ENCODE measurements at regions not wholly inside any gene's neighbourhood (a gene's known extent, or its start where the extent isn't known, plus 50 kb on each side); places are given as distances from the start of the nearest gene placed in this dataset.

GRCh38 chr5:124071039-124071438 is 559.1 kb downstream of the CSNK1G3 start (continued):
- no peak for TF ChIP-seq JUND (IDR thresholded peaks at IDR 0.05; ENCODE audit: borderline replicate concordance, low read depth, low read length)
- no peak for TF ChIP-seq JUND (tag; IDR thresholded peaks at IDR 0.05; ENCODE audit: borderline replicate concordance, low read depth, low read length)

- Histone ChIP-seq H3K79me2 (ENCODE audit: control insufficient read depth, insufficient read depth, low read length) (no peaks in the 10 kb centered on the region), H3K36me3 (ENCODE audit: control insufficient read depth, insufficient read depth, low read length) (no peaks in the 10 kb centered on the region), H3K4me1 (replicated peaks in 1 of 2; ENCODE audit: control insufficient read depth in 2 of 2, insufficient read depth in 2 of 2, low read length in 2 of 2) (no peaks in the 10 kb centered on the region), H3K9me1 (ENCODE audit: control insufficient read depth, insufficient read depth, low read length) (no peaks in the 10 kb centered on the region), H3K9me3 (replicated peaks; ENCODE audit: control insufficient read depth, insufficient read depth, low read depth, low read length) (no peaks in the 10 kb centered on the region), H2AFZ (ENCODE audit: low read depth, low read length) (no peak overlapping the region), H4K20me1 (replicated peaks; ENCODE audit: control insufficient read depth, insufficient read depth, low read length) (no peaks in the 10 kb centered on the region), H3K4me3 (no peak overlapping the region), H3K27ac (ENCODE audit: extremely low read depth, low read depth, low read length) (no peak overlapping the region), H3K27me3 (ENCODE audit: control insufficient read depth in 2 of 2, insufficient read depth in 2 of 2, low read length in 2 of 2) (no peaks in the 10 kb centered on the region), H3K4me2 (ENCODE audit: insufficient read depth, low read length) (no peak overlapping the region), H3K9ac (ENCODE audit: insufficient read depth in 1 of 2, low read depth in 2 of 2, low read length in 2 of 2) (no peak overlapping the region)
- ATAC-seq = no peak
- 0% methylated on average over 2 of the region's 2 CpGs for WGBS (ENCODE audit: insufficient coverage, low coverage, missing lambda C conversion rate)
- no TSS peak for BruUV-seq (replicated peaks)
- no peak for TF ChIP-seq RERE (CRISPR knock-in tag; IDR thresholded peaks at IDR 0.05; ENCODE audit: borderline replicate concordance)
- DNase-seq (ENCODE audit: extremely low read depth in 1 of 4, low spot score in 3 of 4) = no peak
- in situ Hi-C loops (cut with MboI) = no loop called here
- intact Hi-C loops (cut with micrococcal nuclease) = no loop called here
- FAIRE-seq = no peak
- ChIA-PET CTCF (ENCODE audit: low intra/inter-chr PET ratio) (no interaction called here), POLR2A (no interaction called here)
Observed at GRCh38 chr5:124065508-124065907, 553.5 kb downstream of the CSNK1G3 start.

Data from K562 (cell line).